ENCODE measurements at regions not wholly inside any gene's neighbourhood (a gene's known extent, or its start where the extent isn't known, plus 50 kb on each side); places are given as distances from the start of the nearest gene placed in this dataset.

DNA sequence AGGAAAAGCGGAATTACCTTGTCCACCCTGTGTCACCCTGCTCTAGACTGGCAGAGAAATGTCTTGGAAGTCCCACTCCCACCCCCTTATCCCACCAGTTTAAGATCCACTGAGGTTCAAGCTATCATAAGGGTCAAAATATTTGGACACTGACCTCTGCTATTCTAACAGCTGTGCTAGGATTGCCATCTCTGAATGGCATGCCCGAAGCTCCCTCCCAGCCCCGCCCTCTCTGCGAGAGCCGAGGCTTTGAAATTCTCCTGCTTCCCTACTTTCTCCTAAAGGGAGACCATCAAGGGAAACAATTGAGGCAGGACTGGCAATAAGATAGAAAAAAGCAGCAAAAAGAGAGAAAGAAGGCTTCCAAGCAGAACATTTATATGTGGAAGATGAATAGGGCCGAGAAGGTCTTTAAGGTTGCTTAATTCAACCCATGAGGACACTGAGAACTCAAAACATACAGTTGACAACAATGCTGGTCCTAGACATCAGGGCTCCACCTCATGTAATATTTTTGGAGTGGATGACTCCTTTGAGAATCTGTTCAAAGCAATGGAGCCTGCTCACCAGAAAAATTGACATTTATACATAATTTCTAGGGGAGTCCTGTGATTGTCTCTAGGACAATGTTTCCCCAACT is 338.7 kb upstream of the F9 start:
- WGBS = 89% methylated on average over 6 of the region's 6 CpGs
- no peak for TF ChIP-seq EGR1 (IDR thresholded peaks at IDR 0.05; ENCODE audit: low read depth in 2 of 2)
- no peak for TF ChIP-seq SP1 (IDR thresholded peaks at IDR 0.05)
- TF ChIP-seq GABPA (IDR thresholded peaks at IDR 0.05 in 1 of 2, conservative IDR thresholded peaks at IDR 0.05 in 1 of 2) = no peak
- TF ChIP-seq, protein P1, sequence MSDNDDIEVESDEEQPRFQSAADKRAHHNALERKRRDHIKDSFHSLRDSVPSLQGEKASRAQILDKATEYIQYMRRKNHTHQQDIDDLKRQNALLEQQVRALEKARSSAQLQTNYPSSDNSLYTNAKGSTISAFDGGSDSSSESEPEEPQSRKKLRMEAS (IDR thresholded peaks at IDR 0.05) = no peak
- Histone ChIP-seq H3K9ac (ENCODE audit: low read depth in 1 of 2, low read length in 2 of 2) (no peak overlapping the region), H3K4me1 (ENCODE audit: control insufficient read depth in 4 of 4, insufficient read depth in 4 of 4, low read length in 3 of 4) (peaks cover 0 to 2% (median 0%) of the 10 kb centered on the region in 4 donors), H3K36me3 (ENCODE audit: control insufficient read depth in 4 of 4, insufficient read depth in 3 of 4, low read depth in 1 of 4, low read length in 3 of 4) (no peaks in the 10 kb centered on the region), H3K27me3 (ENCODE audit: control insufficient read depth in 4 of 4, insufficient read depth in 4 of 4, low read length in 3 of 4) (no peaks in the 10 kb centered on the region), H3K4me3 (ENCODE audit: low read depth in 1 of 3, low read length in 3 of 3) (no peak overlapping the region), H3K9me3 (ENCODE audit: control insufficient read depth in 4 of 4, low read length in 3 of 4) (no peaks in the 10 kb centered on the region), H3K27ac (ENCODE audit: low read depth in 1 of 2, low read length in 2 of 2) (no peak overlapping the region)
- no peak for DNase-seq (ENCODE audit: low spot score)

- Histone ChIP-seq H3K9ac (ENCODE audit: low read depth in 1 of 2, low read length in 2 of 2) (no peak overlapping the region), H3K27me3 (ENCODE audit: control insufficient read depth in 4 of 4, insufficient read depth in 4 of 4, low read length in 3 of 4) (no peaks in the 10 kb centered on the region), H3K9me3 (ENCODE audit: control insufficient read depth in 4 of 4, low read length in 3 of 4) (no peaks in the 10 kb centered on the region), H3K27ac (ENCODE audit: low read depth in 1 of 2, low read length in 2 of 2) (no peak overlapping the region), H3K4me1 (ENCODE audit: control insufficient read depth in 4 of 4, insufficient read depth in 4 of 4, low read length in 3 of 4) (peaks cover 0 to 2% (median 0%) of the 10 kb centered on the region in 4 donors), H3K4me3 (ENCODE audit: low read depth in 1 of 3, low read length in 3 of 3) (no peak overlapping the region), H3K36me3 (ENCODE audit: control insufficient read depth in 4 of 4, insufficient read depth in 3 of 4, low read depth in 1 of 4, low read length in 3 of 4) (no peaks in the 10 kb centered on the region)
- DNase-seq (ENCODE audit: low spot score) = no peak
- TF ChIP-seq CTCF (IDR thresholded peaks at IDR 0.05; ENCODE audit: low read depth, low read length, missing input control) (no peak), JUND (IDR thresholded peaks at IDR 0.05) (no peak), SP1 (IDR thresholded peaks at IDR 0.05) (no peak), NR2F2 (IDR thresholded peaks at IDR 0.05) (no peak), FOXA1 (IDR thresholded peaks at IDR 0.05) (no peak), FOXA2 (IDR thresholded peaks at IDR 0.05) (no peak), EGR1 (IDR thresholded peaks at IDR 0.05; ENCODE audit: low read depth in 2 of 2) (no peak), RXRA (IDR thresholded peaks at IDR 0.05) (no peak), HNF4A (conservative IDR thresholded peaks at IDR 0.05) (no peak), HNF4G (IDR thresholded peaks at IDR 0.05) (no peak), ZBTB33 (IDR thresholded peaks at IDR 0.05) (no peak), GABPA (IDR thresholded peaks at IDR 0.05 in 1 of 2, conservative IDR thresholded peaks at IDR 0.05 in 1 of 2) (no peak), RAD21 (IDR thresholded peaks at IDR 0.05) (no peak), TAF1 (conservative IDR thresholded peaks at IDR 0.05) (no peak), YY1 (IDR thresholded peaks at IDR 0.05) (no peak)
- TF ChIP-seq, protein P2, sequence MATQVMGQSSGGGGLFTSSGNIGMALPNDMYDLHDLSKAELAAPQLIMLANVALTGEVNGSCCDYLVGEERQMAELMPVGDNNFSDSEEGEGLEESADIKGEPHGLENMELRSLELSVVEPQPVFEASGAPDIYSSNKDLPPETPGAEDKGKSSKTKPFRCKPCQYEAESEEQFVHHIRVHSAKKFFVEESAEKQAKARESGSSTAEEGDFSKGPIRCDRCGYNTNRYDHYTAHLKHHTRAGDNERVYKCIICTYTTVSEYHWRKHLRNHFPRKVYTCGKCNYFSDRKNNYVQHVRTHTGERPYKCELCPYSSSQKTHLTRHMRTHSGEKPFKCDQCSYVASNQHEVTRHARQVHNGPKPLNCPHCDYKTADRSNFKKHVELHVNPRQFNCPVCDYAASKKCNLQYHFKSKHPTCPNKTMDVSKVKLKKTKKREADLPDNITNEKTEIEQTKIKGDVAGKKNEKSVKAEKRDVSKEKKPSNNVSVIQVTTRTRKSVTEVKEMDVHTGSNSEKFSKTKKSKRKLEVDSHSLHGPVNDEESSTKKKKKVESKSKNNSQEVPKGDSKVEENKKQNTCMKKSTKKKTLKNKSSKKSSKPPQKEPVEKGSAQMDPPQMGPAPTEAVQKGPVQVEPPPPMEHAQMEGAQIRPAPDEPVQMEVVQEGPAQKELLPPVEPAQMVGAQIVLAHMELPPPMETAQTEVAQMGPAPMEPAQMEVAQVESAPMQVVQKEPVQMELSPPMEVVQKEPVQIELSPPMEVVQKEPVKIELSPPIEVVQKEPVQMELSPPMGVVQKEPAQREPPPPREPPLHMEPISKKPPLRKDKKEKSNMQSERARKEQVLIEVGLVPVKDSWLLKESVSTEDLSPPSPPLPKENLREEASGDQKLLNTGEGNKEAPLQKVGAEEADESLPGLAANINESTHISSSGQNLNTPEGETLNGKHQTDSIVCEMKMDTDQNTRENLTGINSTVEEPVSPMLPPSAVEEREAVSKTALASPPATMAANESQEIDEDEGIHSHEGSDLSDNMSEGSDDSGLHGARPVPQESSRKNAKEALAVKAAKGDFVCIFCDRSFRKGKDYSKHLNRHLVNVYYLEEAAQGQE (IDR thresholded peaks at IDR 0.05) = no peak
- TF ChIP-seq, protein P3, sequence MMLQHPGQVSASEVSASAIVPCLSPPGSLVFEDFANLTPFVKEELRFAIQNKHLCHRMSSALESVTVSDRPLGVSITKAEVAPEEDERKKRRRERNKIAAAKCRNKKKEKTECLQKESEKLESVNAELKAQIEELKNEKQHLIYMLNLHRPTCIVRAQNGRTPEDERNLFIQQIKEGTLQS (IDR thresholded peaks at IDR 0.05) = no peak
- TF ChIP-seq, protein P1 (IDR thresholded peaks at IDR 0.05) = no peak
- 48% methylated on average over 2 of the region's 2 CpGs for WGBS
These were observed 339.3 kb upstream of the F9 start for GRCh38 chrX:139191286-139191685.
